GM18508 (cell line): ENCODE measurements at regions not wholly inside any gene's neighbourhood (a gene's known extent, or its start where the extent isn't known, plus 50 kb on each side); places are given as distances from the start of the nearest gene placed in this dataset.
"Not testable (repeated sequence)": the region's sequence is repeated elsewhere in the genome, so short reads cannot be mapped to it uniquely, and the experiment has no call there.

Experiments used
- ATAC-seq: cut with Tn5 transposase; IDR thresholded peaks from one replicate; pipeline ENCODE4 v1.9.1; 2021; ENCODE audit warnings: moderate number of reproducible peaks; ENCODE audit not compliant: insufficient read depth, unreplicated experiment

- ATAC-seq = no peak
Observed at GRCh38 chrX:98294310-98294709, 1410.6 kb downstream of the RPA4 start.

- no peak for ATAC-seq
Observed at GRCh38 chrX:98296129-98296528, 1412.4 kb downstream of the RPA4 start.

GRCh38 chrX:98299785-98300184, 1416.1 kb downstream of the RPA4 start:
- ATAC-seq = no peak

GRCh38 chrX:98300536-98300935, 1416.8 kb downstream of the RPA4 start:
- not testable (repeated sequence) for ATAC-seq

GRCh38 chrX:98331407-98331806, 1447.7 kb downstream of the RPA4 start:
- ATAC-seq = no peak

GRCh38 chrX:98338544-98338943, 1454.8 kb downstream of the RPA4 start:
- no peak for ATAC-seq

- no peak for ATAC-seq
Observed at GRCh38 chrX:98350940-98351339, 1467.2 kb downstream of the RPA4 start.

GRCh38 chrX:98357146-98357545, 1473.4 kb downstream of the RPA4 start:
- no peak for ATAC-seq

- no peak for ATAC-seq
Observed at GRCh38 chrX:98362630-98363029, 1478.9 kb downstream of the RPA4 start.

- no peak for ATAC-seq
Observed at GRCh38 chrX:98371994-98372393, 1488.3 kb downstream of the RPA4 start.

- no peak for ATAC-seq
Observed at GRCh38 chrX:98379134-98379533, 1495.4 kb downstream of the RPA4 start.

GRCh38 chrX:98380106-98380505, 1496.4 kb downstream of the RPA4 start:
- ATAC-seq = no peak

- ATAC-seq = no peak
Observed at GRCh38 chrX:98380556-98380955, 1496.8 kb downstream of the RPA4 start.

GRCh38 chrX:98398542-98398941, 1514.8 kb downstream of the RPA4 start:
- no peak for ATAC-seq

- ATAC-seq = no peak
Observed at GRCh38 chrX:98405376-98405775, 1521.7 kb downstream of the RPA4 start.

- no peak for ATAC-seq
Observed at GRCh38 chrX:98407584-98407983, 1523.9 kb downstream of the RPA4 start.

- no peak for ATAC-seq
Observed at GRCh38 chrX:98409867-98410266, 1526.2 kb downstream of the RPA4 start.

GRCh38 chrX:98412058-98412457, 1528.3 kb downstream of the RPA4 start:
- no peak for ATAC-seq

GRCh38 chrX:98422536-98422935, 1538.8 kb downstream of the RPA4 start:
- ATAC-seq = no peak

GRCh38 chrX:98432413-98432812, 1548.7 kb downstream of the RPA4 start:
- no peak for ATAC-seq

- no peak for ATAC-seq
Observed at GRCh38 chrX:98448524-98448923, 1564.8 kb downstream of the RPA4 start.

GRCh38 chrX:98452456-98452855, 1568.7 kb downstream of the RPA4 start:
- ATAC-seq = no peak

GRCh38 chrX:98459669-98460068, 1576.0 kb downstream of the RPA4 start:
- no peak for ATAC-seq
